ENCODE measurements at regions not wholly inside any gene's neighbourhood (a gene's known extent, or its start where the extent isn't known, plus 50 kb on each side); places are given as distances from the start of the nearest gene placed in this dataset.

DNA sequence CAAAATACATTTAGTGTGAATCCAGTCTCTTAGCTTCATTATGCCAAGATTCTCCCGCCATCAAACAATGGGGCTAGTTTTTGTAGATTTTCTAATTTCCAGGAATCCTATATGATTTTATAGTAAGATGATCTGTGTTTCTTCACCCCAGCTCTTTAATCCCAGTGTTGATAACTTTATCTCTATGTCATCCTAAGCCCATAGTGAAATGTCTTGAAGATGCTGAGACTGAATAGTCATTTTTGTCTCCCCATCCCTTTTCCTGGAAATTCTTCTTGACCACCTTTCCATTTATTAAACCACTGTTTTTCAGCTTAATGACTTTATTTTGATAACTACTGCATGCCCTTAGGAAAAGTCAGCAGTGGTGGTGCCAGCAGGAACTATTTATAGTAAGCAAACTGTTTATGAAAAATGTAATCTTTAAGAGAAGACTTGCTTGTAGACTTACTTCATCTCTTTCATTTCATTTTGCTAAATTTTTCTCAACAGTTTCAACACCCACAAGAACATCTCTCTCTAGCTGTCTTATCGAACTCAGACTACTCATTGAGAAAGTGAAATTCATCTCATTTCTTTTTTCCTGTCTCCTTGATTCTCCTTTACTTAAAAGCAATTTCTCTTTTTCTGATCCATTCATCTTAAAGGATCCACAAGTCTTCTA is 116.6 kb downstream of the NTMT2 start:
- TF ChIP-seq POLR2A (IDR thresholded peaks at IDR 0.05; ENCODE audit: low read length) (no peak), GATA1 (IDR thresholded peaks at IDR 0.05; ENCODE audit: low read depth, low read length) (no peak)

All from erythroblast (primary cell).